ENCODE measurements at regions not wholly inside any gene's neighbourhood (a gene's known extent, or its start where the extent isn't known, plus 50 kb on each side); places are given as distances from the start of the nearest gene placed in this dataset.

DNA sequence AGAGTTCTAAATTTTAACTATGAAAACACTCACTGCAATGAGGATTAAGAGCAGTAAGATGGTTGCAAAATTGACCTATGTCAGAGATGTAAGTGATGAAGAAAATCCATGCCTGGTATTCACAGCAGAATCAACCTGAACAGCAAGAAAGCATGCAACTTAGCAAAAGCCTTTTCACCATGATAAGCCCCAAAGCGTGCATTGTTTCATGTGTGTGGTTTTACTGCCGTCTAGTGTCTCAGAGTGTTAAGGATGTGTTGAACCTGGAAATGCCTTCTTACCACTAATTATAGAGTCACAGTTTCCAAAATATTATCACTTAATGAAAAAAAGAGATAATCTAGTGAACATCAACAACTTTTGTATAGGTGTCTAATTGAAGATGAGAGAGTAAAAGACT, 415.2 kb upstream of the TRPC7 start:
- no peak for TF ChIP-seq POLR2AphosphoS5 (IDR thresholded peaks at IDR 0.05)
- no peak for TF ChIP-seq CTCF (IDR thresholded peaks at IDR 0.05)
- TF ChIP-seq POLR2A (IDR thresholded peaks at IDR 0.05): no peak
